ENCODE measurements at regions not wholly inside any gene's neighbourhood (a gene's known extent, or its start where the extent isn't known, plus 50 kb on each side); places are given as distances from the start of the nearest gene placed in this dataset.

DNA sequence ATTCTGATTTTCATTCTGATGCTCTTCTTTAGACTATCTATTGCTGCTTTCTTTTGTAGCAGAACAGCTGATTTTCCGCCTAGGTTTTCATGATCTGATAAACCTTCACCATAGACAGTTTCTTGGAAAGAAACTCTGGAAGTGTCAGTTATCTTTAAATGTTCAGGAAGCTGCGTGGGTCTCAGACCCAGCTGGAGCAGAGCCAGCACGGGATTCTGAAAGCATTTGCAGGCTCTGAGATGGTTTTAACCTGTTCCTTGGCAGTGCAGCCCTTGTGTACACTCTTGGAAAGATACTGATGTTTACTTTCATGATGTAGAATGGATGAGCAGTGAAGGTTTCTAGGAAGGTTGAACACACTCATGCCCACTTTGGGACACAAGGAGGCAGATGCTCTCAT, 178.0 kb upstream of the DMRT1 start:
- no peaks in the 10 kb centered on the region for H3K9me2 ChIP-seq
- 3% methylated on average over 3 of the region's 3 CpGs for WGBS (ENCODE audit: low lambda C conversion rate)
- DNase-seq = no peak
- ChIA-PET POLR2A (no interaction called here), CTCF (no interaction called here)
- TF ChIP-seq EZH2phosphoT487 (IDR thresholded peaks at IDR 0.05; ENCODE audit: borderline replicate concordance, low read depth) (no peak), GABPA (IDR thresholded peaks at IDR 0.05; ENCODE audit: low read depth) (no peak), SMC3 (IDR thresholded peaks at IDR 0.05; ENCODE audit: low read depth, low read length) (no peak), EP300 (IDR thresholded peaks at IDR 0.05; ENCODE audit: borderline replicate concordance in 1 of 2, low read depth in 1 of 2, low read length in 1 of 2) (no peak), POLR2AphosphoS5 (IDR thresholded peaks at IDR 0.05; ENCODE audit: low read depth, low read length) (no peak), MXI1 (IDR thresholded peaks at IDR 0.05; ENCODE audit: low read depth, low read length) (no peak), JUND (IDR thresholded peaks at IDR 0.05) (no peak), RFX5 (IDR thresholded peaks at IDR 0.05; ENCODE audit: low read length) (no peak), FOXJ3 (CRISPR knock-in tag; IDR thresholded peaks at IDR 0.05) (no peak), RXRA (IDR thresholded peaks at IDR 0.05; ENCODE audit: borderline replicate concordance, low read depth) (no peak), TEAD4 (IDR thresholded peaks at IDR 0.05; ENCODE audit: borderline replicate concordance, insufficient read depth) (no peak), TAF1 (IDR thresholded peaks at IDR 0.05; ENCODE audit: borderline replicate concordance, low read depth, low read length) (no peak), GATA2 (CRISPR knock-in tag; IDR thresholded peaks at IDR 0.05) (no peak)
- TF ChIP-seq, protein P1, sequence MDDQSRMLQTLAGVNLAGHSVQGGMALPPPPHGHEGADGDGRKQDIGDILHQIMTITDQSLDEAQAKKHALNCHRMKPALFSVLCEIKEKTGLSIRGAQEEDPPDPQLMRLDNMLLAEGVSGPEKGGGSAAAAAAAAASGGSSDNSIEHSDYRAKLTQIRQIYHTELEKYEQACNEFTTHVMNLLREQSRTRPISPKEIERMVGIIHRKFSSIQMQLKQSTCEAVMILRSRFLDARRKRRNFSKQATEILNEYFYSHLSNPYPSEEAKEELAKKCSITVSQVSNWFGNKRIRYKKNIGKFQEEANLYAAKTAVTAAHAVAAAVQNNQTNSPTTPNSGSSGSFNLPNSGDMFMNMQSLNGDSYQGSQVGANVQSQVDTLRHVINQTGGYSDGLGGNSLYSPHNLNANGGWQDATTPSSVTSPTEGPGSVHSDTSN (IDR thresholded peaks at IDR 0.05) = no peak
- TF ChIP-seq, protein P2, sequence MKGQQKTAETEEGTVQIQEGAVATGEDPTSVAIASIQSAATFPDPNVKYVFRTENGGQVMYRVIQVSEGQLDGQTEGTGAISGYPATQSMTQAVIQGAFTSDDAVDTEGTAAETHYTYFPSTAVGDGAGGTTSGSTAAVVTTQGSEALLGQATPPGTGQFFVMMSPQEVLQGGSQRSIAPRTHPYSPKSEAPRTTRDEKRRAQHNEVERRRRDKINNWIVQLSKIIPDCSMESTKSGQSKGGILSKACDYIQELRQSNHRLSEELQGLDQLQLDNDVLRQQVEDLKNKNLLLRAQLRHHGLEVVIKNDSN (IDR thresholded peaks at IDR 0.05; ENCODE audit: borderline replicate concordance, low read depth) = no peak
- TF ChIP-seq, protein P3, sequence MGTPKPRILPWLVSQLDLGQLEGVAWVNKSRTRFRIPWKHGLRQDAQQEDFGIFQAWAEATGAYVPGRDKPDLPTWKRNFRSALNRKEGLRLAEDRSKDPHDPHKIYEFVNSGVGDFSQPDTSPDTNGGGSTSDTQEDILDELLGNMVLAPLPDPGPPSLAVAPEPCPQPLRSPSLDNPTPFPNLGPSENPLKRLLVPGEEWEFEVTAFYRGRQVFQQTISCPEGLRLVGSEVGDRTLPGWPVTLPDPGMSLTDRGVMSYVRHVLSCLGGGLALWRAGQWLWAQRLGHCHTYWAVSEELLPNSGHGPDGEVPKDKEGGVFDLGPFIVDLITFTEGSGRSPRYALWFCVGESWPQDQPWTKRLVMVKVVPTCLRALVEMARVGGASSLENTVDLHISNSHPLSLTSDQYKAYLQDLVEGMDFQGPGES (IDR thresholded peaks at IDR 0.05; ENCODE audit: low read depth, low read length) = no peak
- peaks cover 35% of the 10 kb centered on the region; the same call in 1 of the 2 replicates for H3K27me3 ChIP-seq (ENCODE audit: insufficient read depth)
- no peak overlapping the region; the same call in 1 of the 2 replicates for H2AFZ ChIP-seq (ENCODE audit: low read depth)
- no peaks in the 10 kb centered on the region for H3F3A ChIP-seq (replicated peaks; ENCODE audit: insufficient read depth)
- H3K36me3 ChIP-seq (replicated peaks in 1 of 2; ENCODE audit: control insufficient read depth in 1 of 2, insufficient read depth in 2 of 2, low read length in 1 of 2) = no peaks in the 10 kb centered on the region
- no peaks in the 10 kb centered on the region for H3K9me3 ChIP-seq
- H3K4me2 ChIP-seq = no peak overlapping the region
- H3K4me3 ChIP-seq (ENCODE audit: low read depth in 2 of 2, low read length in 1 of 2) = no peak overlapping the region
- no peaks in the 10 kb centered on the region for H3K79me2 ChIP-seq (ENCODE audit: insufficient read depth)
- H3K4me1 ChIP-seq (ENCODE audit: control insufficient read depth in 1 of 2, insufficient read depth in 2 of 2, low read depth in 1 of 2, low read length in 1 of 2) = no peaks in the 10 kb centered on the region
- H3K27ac ChIP-seq (ENCODE audit: low read depth in 2 of 2, low read length in 1 of 2) = no peak overlapping the region
- H3K9ac ChIP-seq = no peak overlapping the region
- H4K20me1 ChIP-seq (ENCODE audit: insufficient read depth) = no peaks in the 10 kb centered on the region

DNA sequence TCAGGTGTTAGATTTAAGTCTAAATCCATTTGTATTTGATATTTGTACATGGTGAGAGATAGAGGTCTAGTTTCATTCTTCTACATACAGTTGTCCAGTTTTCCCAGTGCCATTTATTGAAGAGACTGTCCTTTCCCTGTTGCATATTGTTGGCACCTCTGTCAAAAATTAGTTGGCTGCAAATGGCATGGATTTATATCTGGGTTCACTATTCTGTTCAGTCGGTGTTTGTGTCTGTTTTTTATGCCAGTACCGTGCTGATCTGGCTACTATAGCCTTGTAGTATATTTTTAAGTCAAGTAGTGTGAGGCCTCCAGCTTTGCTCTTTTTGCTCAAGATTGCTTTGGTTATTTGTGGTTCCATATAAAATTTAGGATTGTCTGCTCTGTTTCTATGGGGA, 176.2 kb upstream of the DMRT1 start:
- no peak for TF ChIP-seq RCOR1 (IDR thresholded peaks at IDR 0.05; ENCODE audit: low read length)
- no peak for TF ChIP-seq SMC3 (IDR thresholded peaks at IDR 0.05; ENCODE audit: low read depth, low read length)
- TF ChIP-seq SIN3A (IDR thresholded peaks at IDR 0.05; ENCODE audit: borderline replicate concordance, low read depth, low read length) = no peak
- no peak for TF ChIP-seq TEAD4 (IDR thresholded peaks at IDR 0.05; ENCODE audit: borderline replicate concordance, insufficient read depth)
- TF ChIP-seq FOXJ3 (CRISPR knock-in tag; IDR thresholded peaks at IDR 0.05) = no peak
- TF ChIP-seq, protein P4, sequence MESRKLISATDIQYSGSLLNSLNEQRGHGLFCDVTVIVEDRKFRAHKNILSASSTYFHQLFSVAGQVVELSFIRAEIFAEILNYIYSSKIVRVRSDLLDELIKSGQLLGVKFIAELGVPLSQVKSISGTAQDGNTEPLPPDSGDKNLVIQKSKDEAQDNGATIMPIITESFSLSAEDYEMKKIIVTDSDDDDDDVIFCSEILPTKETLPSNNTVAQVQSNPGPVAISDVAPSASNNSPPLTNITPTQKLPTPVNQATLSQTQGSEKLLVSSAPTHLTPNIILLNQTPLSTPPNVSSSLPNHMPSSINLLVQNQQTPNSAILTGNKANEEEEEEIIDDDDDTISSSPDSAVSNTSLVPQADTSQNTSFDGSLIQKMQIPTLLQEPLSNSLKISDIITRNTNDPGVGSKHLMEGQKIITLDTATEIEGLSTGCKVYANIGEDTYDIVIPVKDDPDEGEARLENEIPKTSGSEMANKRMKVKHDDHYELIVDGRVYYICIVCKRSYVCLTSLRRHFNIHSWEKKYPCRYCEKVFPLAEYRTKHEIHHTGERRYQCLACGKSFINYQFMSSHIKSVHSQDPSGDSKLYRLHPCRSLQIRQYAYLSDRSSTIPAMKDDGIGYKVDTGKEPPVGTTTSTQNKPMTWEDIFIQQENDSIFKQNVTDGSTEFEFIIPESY (IDR thresholded peaks at IDR 0.05; ENCODE audit: borderline replicate concordance, low read depth) = no peak
- no peak for TF ChIP-seq YY1 (IDR thresholded peaks at IDR 0.05; ENCODE audit: low read depth)
- no peak for DNase-seq
- Histone ChIP-seq H3K9me2 (no peaks in the 10 kb centered on the region), H2AFZ (ENCODE audit: low read depth) (no peak overlapping the region), H3K36me3 (replicated peaks in 1 of 2; ENCODE audit: control insufficient read depth in 1 of 2, insufficient read depth in 2 of 2, low read length in 1 of 2) (no peaks in the 10 kb centered on the region), H3F3A (replicated peaks; ENCODE audit: insufficient read depth) (no peaks in the 10 kb centered on the region), H3K9me3 (0 out of 2 replicates have a peak, but pooled peaks cover 6% of the 10 kb centered on the region), H3K4me3 (ENCODE audit: low read depth in 2 of 2, low read length in 1 of 2) (no peak overlapping the region), H3K4me1 (ENCODE audit: control insufficient read depth in 1 of 2, insufficient read depth in 2 of 2, low read depth in 1 of 2, low read length in 1 of 2) (no peaks in the 10 kb centered on the region), H3K9ac (no peak overlapping the region), H3K27me3 (ENCODE audit: insufficient read depth) (peaks cover 33% of the 10 kb centered on the region; the same call in 1 of the 2 replicates), H3K79me2 (ENCODE audit: insufficient read depth) (no peaks in the 10 kb centered on the region), H3K4me2 (no peak overlapping the region), H3K27ac (ENCODE audit: low read depth in 2 of 2, low read length in 1 of 2) (no peak overlapping the region), H4K20me1 (ENCODE audit: insufficient read depth) (no peaks in the 10 kb centered on the region)
- ChIA-PET POLR2A (no interaction called here), CTCF (no interaction called here)
- 6% methylated on average over 2 of the region's 2 CpGs for WGBS (ENCODE audit: low lambda C conversion rate)

Measured in SK-N-SH (cell line).